ENCODE measurements at regions not wholly inside any gene's neighbourhood (a gene's known extent, or its start where the extent isn't known, plus 50 kb on each side); places are given as distances from the start of the nearest gene placed in this dataset.

GRCh38 chr15:36232491-36232890 is 346.9 kb upstream of the CDIN1 start:
- Histone ChIP-seq H3K9me3 (ENCODE audit: control insufficient read depth in 2 of 2, insufficient read depth in 1 of 2, low read length in 1 of 2) (no peaks in the 10 kb centered on the region), H3K4me3 (ENCODE audit: low read length in 2 of 2) (no peak overlapping the region), H3K4me1 (ENCODE audit: control insufficient read depth in 2 of 2, insufficient read depth in 2 of 2, low read length in 2 of 2) (no peaks in the 10 kb centered on the region), H3K27me3 (ENCODE audit: control insufficient read depth in 2 of 2, insufficient read depth in 1 of 2, low read length in 1 of 2) (no peaks in the 10 kb centered on the region), H3K27ac (ENCODE audit: low read depth in 1 of 2, low read length in 1 of 2) (no peak overlapping the region), H3K36me3 (ENCODE audit: control insufficient read depth in 2 of 2, insufficient read depth in 2 of 2, low read length in 1 of 2) (no peaks in the 10 kb centered on the region)
- 42% methylated on average over 1 of the region's 1 CpG for WGBS
- DNase-seq (ENCODE audit: low read depth in 6 of 9, low spot score in 9 of 9), result no peak

DNA sequence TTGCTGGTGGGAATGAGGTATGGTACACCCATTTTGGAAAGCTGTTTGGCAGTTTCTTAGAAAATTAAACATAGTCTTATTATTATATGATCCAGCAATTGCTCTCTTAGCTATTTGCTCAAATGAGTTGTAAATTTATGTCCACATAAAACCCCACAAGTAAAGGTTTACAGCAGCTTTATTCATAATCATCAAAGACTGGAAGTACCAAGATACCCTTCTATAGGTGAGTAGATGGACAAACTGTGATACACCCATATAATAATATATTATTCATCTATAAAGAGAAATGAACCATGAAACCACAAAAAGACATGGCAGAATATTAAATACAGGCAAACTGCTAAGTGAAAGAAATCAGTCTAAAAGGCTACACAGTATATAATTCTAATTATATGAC is 344.7 kb upstream of the CDIN1 start:
- Histone ChIP-seq H3K4me1 (ENCODE audit: control insufficient read depth in 2 of 2, insufficient read depth in 2 of 2, low read length in 2 of 2) (no peaks in the 10 kb centered on the region), H3K27me3 (ENCODE audit: control insufficient read depth in 2 of 2, insufficient read depth in 1 of 2, low read length in 1 of 2) (no peaks in the 10 kb centered on the region), H3K9me3 (ENCODE audit: control insufficient read depth in 2 of 2, insufficient read depth in 1 of 2, low read length in 1 of 2) (no peaks in the 10 kb centered on the region), H3K4me3 (ENCODE audit: low read length in 2 of 2) (no peak overlapping the region), H3K36me3 (ENCODE audit: control insufficient read depth in 2 of 2, insufficient read depth in 2 of 2, low read length in 1 of 2) (no peaks in the 10 kb centered on the region), H3K27ac (ENCODE audit: low read depth in 1 of 2, low read length in 1 of 2) (no peak overlapping the region)
- DNase-seq (ENCODE audit: low read depth in 6 of 9, low spot score in 9 of 9), result no peak

GRCh38 chr15:36235173-36235572 is 344.3 kb upstream of the CDIN1 start:
- Histone ChIP-seq H3K4me3 (ENCODE audit: low read length in 2 of 2) (no peak overlapping the region), H3K27me3 (ENCODE audit: control insufficient read depth in 2 of 2, insufficient read depth in 1 of 2, low read length in 1 of 2) (no peaks in the 10 kb centered on the region), H3K27ac (ENCODE audit: low read depth in 1 of 2, low read length in 1 of 2) (no peak overlapping the region), H3K9me3 (ENCODE audit: control insufficient read depth in 2 of 2, insufficient read depth in 1 of 2, low read length in 1 of 2) (no peaks in the 10 kb centered on the region), H3K36me3 (ENCODE audit: control insufficient read depth in 2 of 2, insufficient read depth in 2 of 2, low read length in 1 of 2) (no peaks in the 10 kb centered on the region), H3K4me1 (ENCODE audit: control insufficient read depth in 2 of 2, insufficient read depth in 2 of 2, low read length in 2 of 2) (no peaks in the 10 kb centered on the region)
- no peak for DNase-seq (ENCODE audit: low read depth in 6 of 9, low spot score in 9 of 9)

GRCh38 chr15:36239509-36239908 is 339.9 kb upstream of the CDIN1 start:
- Histone ChIP-seq H3K27me3 (ENCODE audit: control insufficient read depth in 2 of 2, insufficient read depth in 1 of 2, low read length in 1 of 2) (no peaks in the 10 kb centered on the region), H3K27ac (ENCODE audit: low read depth in 1 of 2, low read length in 1 of 2) (no peak overlapping the region), H3K9me3 (ENCODE audit: control insufficient read depth in 2 of 2, insufficient read depth in 1 of 2, low read length in 1 of 2) (no peaks in the 10 kb centered on the region), H3K4me1 (ENCODE audit: control insufficient read depth in 2 of 2, insufficient read depth in 2 of 2, low read length in 2 of 2) (no peaks in the 10 kb centered on the region), H3K36me3 (ENCODE audit: control insufficient read depth in 2 of 2, insufficient read depth in 2 of 2, low read length in 1 of 2) (no peaks in the 10 kb centered on the region), H3K4me3 (ENCODE audit: low read length in 2 of 2) (no peak overlapping the region)
- 87% methylated on average over 1 of the region's 1 CpG for WGBS
- no peak for DNase-seq (ENCODE audit: low read depth in 6 of 9, low spot score in 9 of 9)

DNA sequence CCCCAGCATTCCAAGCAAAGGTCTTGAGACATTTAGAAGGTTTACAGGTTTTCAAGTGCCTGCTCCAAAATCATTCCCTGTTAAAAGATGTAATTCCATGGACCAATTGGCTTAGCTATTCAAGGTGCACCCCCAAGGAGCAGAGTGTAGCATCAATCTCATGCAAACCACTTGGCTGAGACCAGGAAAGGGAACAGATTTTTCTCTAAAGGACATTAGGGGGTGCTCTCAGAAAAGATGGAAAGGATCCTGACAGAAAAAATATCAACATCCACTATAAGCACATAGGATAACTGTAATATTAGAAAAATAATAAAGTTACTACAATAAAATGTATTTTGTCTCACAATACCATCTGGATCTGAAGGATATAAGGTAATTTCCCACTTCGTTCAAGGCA is 328.0 kb upstream of the CDIN1 start:
- DNase-seq (ENCODE audit: low read depth in 6 of 9, low spot score in 9 of 9), result no peak
- no peak overlapping the region for H3K4me3 ChIP-seq (ENCODE audit: low read length in 2 of 2)
- H3K36me3 ChIP-seq (ENCODE audit: control insufficient read depth in 2 of 2, insufficient read depth in 2 of 2, low read length in 1 of 2), result no peaks in the 10 kb centered on the region
- WGBS, result 89% methylated on average over 1 of the region's 1 CpG
- no peaks in the 10 kb centered on the region for H3K27me3 ChIP-seq (ENCODE audit: control insufficient read depth in 2 of 2, insufficient read depth in 1 of 2, low read length in 1 of 2)
- H3K27ac ChIP-seq (ENCODE audit: low read depth in 1 of 2, low read length in 1 of 2), result no peak overlapping the region
- H3K4me1 ChIP-seq (ENCODE audit: control insufficient read depth in 2 of 2, insufficient read depth in 2 of 2, low read length in 2 of 2), result no peaks in the 10 kb centered on the region
- H3K9me3 ChIP-seq (ENCODE audit: control insufficient read depth in 2 of 2, insufficient read depth in 1 of 2, low read length in 1 of 2), result no peaks in the 10 kb centered on the region

DNA sequence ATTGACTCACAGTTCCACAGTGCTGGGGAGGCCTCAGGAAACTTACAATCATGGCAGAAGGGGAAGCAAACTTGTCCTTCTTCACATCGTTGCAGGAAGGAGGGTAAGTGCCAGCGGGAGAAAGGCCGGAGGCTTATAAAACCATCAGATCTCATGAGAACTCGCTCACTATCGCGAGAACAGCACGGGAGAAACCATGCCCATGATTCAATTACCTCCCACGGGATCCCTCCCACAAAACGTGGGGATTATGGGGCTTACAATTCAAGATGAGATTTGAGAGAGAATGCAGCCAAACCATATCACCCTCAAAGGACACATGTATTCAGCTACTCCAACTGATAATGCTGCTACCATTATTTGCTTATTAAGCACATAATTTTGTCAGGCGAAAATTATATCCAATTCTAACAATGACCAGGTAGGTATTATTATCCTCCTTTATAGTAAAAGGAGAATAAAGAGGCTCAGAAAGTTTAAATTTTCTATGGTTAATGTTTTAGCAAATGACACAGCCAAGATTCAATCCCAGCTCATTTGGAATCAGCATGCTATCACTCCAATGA is 327.2 kb upstream of the CDIN1 start:
- no peaks in the 10 kb centered on the region for H3K27me3 ChIP-seq (ENCODE audit: control insufficient read depth in 2 of 2, insufficient read depth in 1 of 2, low read length in 1 of 2)
- no peaks in the 10 kb centered on the region for H3K9me3 ChIP-seq (ENCODE audit: control insufficient read depth in 2 of 2, insufficient read depth in 1 of 2, low read length in 1 of 2)
- H3K4me1 ChIP-seq (ENCODE audit: control insufficient read depth in 2 of 2, insufficient read depth in 2 of 2, low read length in 2 of 2), result no peaks in the 10 kb centered on the region
- no peak for DNase-seq (ENCODE audit: low read depth in 6 of 9, low spot score in 9 of 9)
- WGBS, result 92% methylated on average over 10 of the region's 10 CpGs
- no peak overlapping the region for H3K4me3 ChIP-seq (ENCODE audit: low read length in 2 of 2)
- no peak overlapping the region for H3K27ac ChIP-seq (ENCODE audit: low read depth in 1 of 2, low read length in 1 of 2)
- no peaks in the 10 kb centered on the region for H3K36me3 ChIP-seq (ENCODE audit: control insufficient read depth in 2 of 2, insufficient read depth in 2 of 2, low read length in 1 of 2)

- Histone ChIP-seq H3K4me1 (ENCODE audit: control insufficient read depth in 2 of 2, insufficient read depth in 2 of 2, low read length in 2 of 2) (no peaks in the 10 kb centered on the region), H3K4me3 (ENCODE audit: low read length in 2 of 2) (no peak overlapping the region), H3K27me3 (ENCODE audit: control insufficient read depth in 2 of 2, insufficient read depth in 1 of 2, low read length in 1 of 2) (no peaks in the 10 kb centered on the region), H3K36me3 (ENCODE audit: control insufficient read depth in 2 of 2, insufficient read depth in 2 of 2, low read length in 1 of 2) (no peaks in the 10 kb centered on the region), H3K27ac (ENCODE audit: low read depth in 1 of 2, low read length in 1 of 2) (no peak overlapping the region), H3K9me3 (ENCODE audit: control insufficient read depth in 2 of 2, insufficient read depth in 1 of 2, low read length in 1 of 2) (no peaks in the 10 kb centered on the region)
- DNase-seq (ENCODE audit: low read depth in 6 of 9, low spot score in 9 of 9), result no peak
Measured at GRCh38 chr15:36254426-36254825, 325.0 kb upstream of the CDIN1 start.

DNA sequence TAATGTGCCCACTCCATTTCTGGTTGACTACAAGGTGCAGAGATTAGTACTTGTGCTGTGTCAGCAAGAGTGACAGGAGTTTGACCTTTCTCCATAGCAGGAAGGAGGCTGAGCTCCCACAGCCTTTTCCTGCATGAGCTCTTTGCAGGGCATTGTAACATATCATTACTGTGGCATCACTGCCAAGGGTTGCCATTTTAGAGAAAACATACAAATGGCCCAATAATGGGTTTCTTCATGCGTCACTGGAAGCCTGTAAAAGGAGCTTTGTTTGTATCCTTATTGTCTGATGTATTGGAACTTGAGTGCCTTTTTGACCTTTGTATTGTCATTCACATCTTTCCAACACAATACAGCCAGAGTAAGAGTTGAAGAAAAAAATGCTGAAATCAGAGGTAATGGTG is 323.0 kb upstream of the CDIN1 start:
- Histone ChIP-seq H3K36me3 (ENCODE audit: control insufficient read depth in 2 of 2, insufficient read depth in 2 of 2, low read length in 1 of 2) (no peaks in the 10 kb centered on the region), H3K27me3 (ENCODE audit: control insufficient read depth in 2 of 2, insufficient read depth in 1 of 2, low read length in 1 of 2) (no peaks in the 10 kb centered on the region), H3K4me3 (ENCODE audit: low read length in 2 of 2) (no peak overlapping the region), H3K4me1 (ENCODE audit: control insufficient read depth in 2 of 2, insufficient read depth in 2 of 2, low read length in 2 of 2) (no peaks in the 10 kb centered on the region), H3K9me3 (ENCODE audit: control insufficient read depth in 2 of 2, insufficient read depth in 1 of 2, low read length in 1 of 2) (no peaks in the 10 kb centered on the region), H3K27ac (ENCODE audit: low read depth in 1 of 2, low read length in 1 of 2) (no peak overlapping the region)
- DNase-seq (ENCODE audit: low read depth in 6 of 9, low spot score in 9 of 9), result no peak
- WGBS, result 92% methylated on average over 1 of the region's 1 CpG

GRCh38 chr15:36263666-36264065 is 315.8 kb upstream of the CDIN1 start:
- no peaks in the 10 kb centered on the region for H3K36me3 ChIP-seq (ENCODE audit: control insufficient read depth in 2 of 2, insufficient read depth in 2 of 2, low read length in 1 of 2)
- H3K9me3 ChIP-seq (ENCODE audit: control insufficient read depth in 2 of 2, insufficient read depth in 1 of 2, low read length in 1 of 2), result no peaks in the 10 kb centered on the region
- no peak for DNase-seq (ENCODE audit: low read depth in 6 of 9, low spot score in 9 of 9)
- H3K27ac ChIP-seq (ENCODE audit: low read depth in 1 of 2, low read length in 1 of 2), result no peak overlapping the region
- 96% methylated on average over 2 of the region's 2 CpGs for WGBS
- no peak overlapping the region for H3K4me3 ChIP-seq (ENCODE audit: low read length in 2 of 2)
- H3K4me1 ChIP-seq (ENCODE audit: control insufficient read depth in 2 of 2, insufficient read depth in 2 of 2, low read length in 2 of 2), result no peaks in the 10 kb centered on the region
- H3K27me3 ChIP-seq (ENCODE audit: control insufficient read depth in 2 of 2, insufficient read depth in 1 of 2, low read length in 1 of 2), result no peaks in the 10 kb centered on the region

GRCh38 chr15:36265422-36265821 is 314.0 kb upstream of the CDIN1 start:
- DNase-seq (ENCODE audit: low read depth in 6 of 9, low spot score in 9 of 9), result no peak
- Histone ChIP-seq H3K27ac (ENCODE audit: low read depth in 1 of 2, low read length in 1 of 2) (no peak overlapping the region), H3K36me3 (ENCODE audit: control insufficient read depth in 2 of 2, insufficient read depth in 2 of 2, low read length in 1 of 2) (no peaks in the 10 kb centered on the region), H3K9me3 (ENCODE audit: control insufficient read depth in 2 of 2, insufficient read depth in 1 of 2, low read length in 1 of 2) (no peaks in the 10 kb centered on the region), H3K27me3 (ENCODE audit: control insufficient read depth in 2 of 2, insufficient read depth in 1 of 2, low read length in 1 of 2) (no peaks in the 10 kb centered on the region), H3K4me3 (ENCODE audit: low read length in 2 of 2) (no peak overlapping the region), H3K4me1 (ENCODE audit: control insufficient read depth in 2 of 2, insufficient read depth in 2 of 2, low read length in 2 of 2) (no peaks in the 10 kb centered on the region)
- 98% methylated on average over 1 of the region's 1 CpG for WGBS
